ENCODE measurements at regions not wholly inside any gene's neighbourhood (a gene's known extent, or its start where the extent isn't known, plus 50 kb on each side); places are given as distances from the start of the nearest gene placed in this dataset.

- Histone ChIP-seq H3K4me3 (ENCODE audit: low read depth, low read length) (no peak overlapping the region), H3K36me3 (ENCODE audit: control insufficient read depth in 2 of 2, insufficient read depth in 1 of 2, low read length in 2 of 2) (no peaks in the 10 kb centered on the region), H3K27ac (ENCODE audit: extremely low read depth, low read depth, low read length) (no peak overlapping the region), H3K9me3 (ENCODE audit: control insufficient read depth, insufficient read depth, low read depth, low read length) (no peaks in the 10 kb centered on the region), H3K4me1 (ENCODE audit: control insufficient read depth, insufficient read depth, low read length) (peaks cover 3% of the 10 kb centered on the region; the same call in 1 of the 2 replicates)
- ChIA-PET POLR2A (no interaction called here), CTCF (no interaction called here)
- no peak for TF ChIP-seq GLI2 (tag by site-specific recombination; IDR thresholded peaks at IDR 0.05; ENCODE audit: borderline replicate concordance, low read depth)
- TF ChIP-seq ZNF548 (tag by site-specific recombination; IDR thresholded peaks at IDR 0.05) = no peak
- no peak for TF ChIP-seq ZNF292 (tag by site-specific recombination; IDR thresholded peaks at IDR 0.05; ENCODE audit: borderline replicate concordance, low read depth)
- TF ChIP-seq ZNF433 (tag by site-specific recombination; IDR thresholded peaks at IDR 0.05; ENCODE audit: low read depth) = no peak
- no peak for TF ChIP-seq ZNF16 (tag by site-specific recombination; IDR thresholded peaks at IDR 0.05; ENCODE audit: low read depth)
- TF ChIP-seq ZNF112 (tag by site-specific recombination; IDR thresholded peaks at IDR 0.05) = no peak
- TF ChIP-seq ZSCAN30 (tag by site-specific recombination; IDR thresholded peaks at IDR 0.05) = no peak
- TF ChIP-seq BCL6B (tag by site-specific recombination; IDR thresholded peaks at IDR 0.05) = no peak
- TF ChIP-seq, protein P1, sequence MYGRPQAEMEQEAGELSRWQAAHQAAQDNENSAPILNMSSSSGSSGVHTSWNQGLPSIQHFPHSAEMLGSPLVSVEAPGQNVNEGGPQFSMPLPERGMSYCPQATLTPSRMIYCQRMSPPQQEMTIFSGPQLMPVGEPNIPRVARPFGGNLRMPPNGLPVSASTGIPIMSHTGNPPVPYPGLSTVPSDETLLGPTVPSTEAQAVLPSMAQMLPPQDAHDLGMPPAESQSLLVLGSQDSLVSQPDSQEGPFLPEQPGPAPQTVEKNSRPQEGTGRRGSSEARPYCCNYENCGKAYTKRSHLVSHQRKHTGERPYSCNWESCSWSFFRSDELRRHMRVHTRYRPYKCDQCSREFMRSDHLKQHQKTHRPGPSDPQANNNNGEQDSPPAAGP (tag by site-specific recombination; IDR thresholded peaks at IDR 0.05) = no peak
These were observed 171.5 kb upstream of the NTM start for GRCh38 chr11:131199015-131199280.

GRCh38 chr11:131201674-131202073, 168.7 kb upstream of the NTM start:
- CTCF ChIA-PET = no interaction called here

GRCh38 chr11:131203040-131203439, 167.4 kb upstream of the NTM start:
- ChIA-PET CTCF (no interaction called here), POLR2A (no interaction called here)
- Histone ChIP-seq H3K4me1 (ENCODE audit: control insufficient read depth, insufficient read depth, low read length) (no peaks in the 10 kb centered on the region), H3K4me3 (ENCODE audit: low read depth, low read length) (no peak overlapping the region), H3K27ac (ENCODE audit: extremely low read depth, low read depth, low read length) (no peak overlapping the region), H3K9me3 (ENCODE audit: control insufficient read depth, insufficient read depth, low read depth, low read length) (no peaks in the 10 kb centered on the region), H3K36me3 (ENCODE audit: control insufficient read depth in 2 of 2, insufficient read depth in 1 of 2, low read length in 2 of 2) (no peaks in the 10 kb centered on the region)
- TF ChIP-seq ZNF558 (tag by site-specific recombination; IDR thresholded peaks at IDR 0.05) (no peak), ZNF155 (tag by site-specific recombination; IDR thresholded peaks at IDR 0.05) (no peak), ZNF707 (tag by site-specific recombination; IDR thresholded peaks at IDR 0.05) (no peak), ZNF211 (tag by site-specific recombination; IDR thresholded peaks at IDR 0.05; ENCODE audit: low read depth) (no peak), ZNF341 (tag by site-specific recombination; IDR thresholded peaks at IDR 0.05; ENCODE audit: low read depth) (no peak), YY2 (tag by site-specific recombination; IDR thresholded peaks at IDR 0.05) (no peak), ZXDB (tag by site-specific recombination; IDR thresholded peaks at IDR 0.05) (no peak)
- TF ChIP-seq, protein P2, sequence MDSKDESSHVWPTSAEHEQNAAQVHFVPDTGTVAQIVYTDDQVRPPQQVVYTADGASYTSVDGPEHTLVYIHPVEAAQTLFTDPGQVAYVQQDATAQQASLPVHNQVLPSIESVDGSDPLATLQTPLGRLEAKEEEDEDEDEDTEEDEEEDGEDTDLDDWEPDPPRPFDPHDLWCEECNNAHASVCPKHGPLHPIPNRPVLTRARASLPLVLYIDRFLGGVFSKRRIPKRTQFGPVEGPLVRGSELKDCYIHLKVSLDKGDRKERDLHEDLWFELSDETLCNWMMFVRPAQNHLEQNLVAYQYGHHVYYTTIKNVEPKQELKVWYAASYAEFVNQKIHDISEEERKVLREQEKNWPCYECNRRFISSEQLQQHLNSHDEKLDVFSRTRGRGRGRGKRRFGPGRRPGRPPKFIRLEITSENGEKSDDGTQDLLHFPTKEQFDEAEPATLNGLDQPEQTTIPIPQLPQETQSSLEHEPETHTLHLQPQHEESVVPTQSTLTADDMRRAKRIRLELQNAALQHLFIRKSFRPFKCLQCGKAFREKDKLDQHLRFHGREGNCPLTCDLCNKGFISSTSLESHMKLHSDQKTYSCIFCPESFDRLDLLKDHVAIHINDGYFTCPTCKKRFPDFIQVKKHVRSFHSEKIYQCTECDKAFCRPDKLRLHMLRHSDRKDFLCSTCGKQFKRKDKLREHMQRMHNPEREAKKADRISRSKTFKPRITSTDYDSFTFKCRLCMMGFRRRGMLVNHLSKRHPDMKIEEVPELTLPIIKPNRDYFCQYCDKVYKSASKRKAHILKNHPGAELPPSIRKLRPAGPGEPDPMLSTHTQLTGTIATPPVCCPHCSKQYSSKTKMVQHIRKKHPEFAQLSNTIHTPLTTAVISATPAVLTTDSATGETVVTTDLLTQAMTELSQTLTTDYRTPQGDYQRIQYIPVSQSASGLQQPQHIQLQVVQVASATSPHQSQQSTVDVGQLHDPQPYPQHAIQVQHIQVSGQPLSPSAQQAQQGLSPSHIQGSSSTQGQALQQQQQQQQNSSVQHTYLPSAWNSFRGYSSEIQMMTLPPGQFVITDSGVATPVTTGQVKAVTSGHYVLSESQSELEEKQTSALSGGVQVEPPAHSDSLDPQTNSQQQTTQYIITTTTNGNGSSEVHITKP (tag by site-specific recombination; IDR thresholded peaks at IDR 0.05) = no peak
- TF ChIP-seq, protein P3, sequence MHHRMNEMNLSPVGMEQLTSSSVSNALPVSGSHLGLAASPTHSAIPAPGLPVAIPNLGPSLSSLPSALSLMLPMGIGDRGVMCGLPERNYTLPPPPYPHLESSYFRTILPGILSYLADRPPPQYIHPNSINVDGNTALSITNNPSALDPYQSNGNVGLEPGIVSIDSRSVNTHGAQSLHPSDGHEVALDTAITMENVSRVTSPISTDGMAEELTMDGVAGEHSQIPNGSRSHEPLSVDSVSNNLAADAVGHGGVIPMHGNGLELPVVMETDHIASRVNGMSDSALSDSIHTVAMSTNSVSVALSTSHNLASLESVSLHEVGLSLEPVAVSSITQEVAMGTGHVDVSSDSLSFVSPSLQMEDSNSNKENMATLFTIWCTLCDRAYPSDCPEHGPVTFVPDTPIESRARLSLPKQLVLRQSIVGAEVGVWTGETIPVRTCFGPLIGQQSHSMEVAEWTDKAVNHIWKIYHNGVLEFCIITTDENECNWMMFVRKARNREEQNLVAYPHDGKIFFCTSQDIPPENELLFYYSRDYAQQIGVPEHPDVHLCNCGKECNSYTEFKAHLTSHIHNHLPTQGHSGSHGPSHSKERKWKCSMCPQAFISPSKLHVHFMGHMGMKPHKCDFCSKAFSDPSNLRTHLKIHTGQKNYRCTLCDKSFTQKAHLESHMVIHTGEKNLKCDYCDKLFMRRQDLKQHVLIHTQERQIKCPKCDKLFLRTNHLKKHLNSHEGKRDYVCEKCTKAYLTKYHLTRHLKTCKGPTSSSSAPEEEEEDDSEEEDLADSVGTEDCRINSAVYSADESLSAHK (tag by site-specific recombination; IDR thresholded peaks at IDR 0.05) = no peak

More at GRCh38 chr11:131201674-131202073, 168.7 kb upstream of the NTM start:
- no peaks in the 10 kb centered on the region for H3K9me3 ChIP-seq (ENCODE audit: control insufficient read depth, insufficient read depth, low read depth, low read length)
- H3K36me3 ChIP-seq (ENCODE audit: control insufficient read depth in 2 of 2, insufficient read depth in 1 of 2, low read length in 2 of 2) = no peaks in the 10 kb centered on the region
- TF ChIP-seq ZNF280C (tag by site-specific recombination; IDR thresholded peaks at IDR 0.05) (no peak), ZNF571 (tag by site-specific recombination; IDR thresholded peaks at IDR 0.05) (no peak), ZNF777 (tag by site-specific recombination; IDR thresholded peaks at IDR 0.05; ENCODE audit: borderline replicate concordance) (no peak), ZNF830 (tag by site-specific recombination; IDR thresholded peaks at IDR 0.05; ENCODE audit: low read depth) (no peak)
- no peak overlapping the region for H3K27ac ChIP-seq (ENCODE audit: extremely low read depth, low read depth, low read length)
- H3K4me3 ChIP-seq (ENCODE audit: low read depth, low read length) = no peak overlapping the region
- POLR2A ChIA-PET = no interaction called here
- H3K4me1 ChIP-seq (ENCODE audit: control insufficient read depth, insufficient read depth, low read length) = no peaks in the 10 kb centered on the region

Data from HEK293 (cell line).